ENCODE measurements at regions not wholly inside any gene's neighbourhood (a gene's known extent, or its start where the extent isn't known, plus 50 kb on each side); places are given as distances from the start of the nearest gene placed in this dataset.
"Not testable (repeated sequence)": the region's sequence is repeated elsewhere in the genome, so short reads cannot be mapped to it uniquely, and the experiment has no call there.

DNA sequence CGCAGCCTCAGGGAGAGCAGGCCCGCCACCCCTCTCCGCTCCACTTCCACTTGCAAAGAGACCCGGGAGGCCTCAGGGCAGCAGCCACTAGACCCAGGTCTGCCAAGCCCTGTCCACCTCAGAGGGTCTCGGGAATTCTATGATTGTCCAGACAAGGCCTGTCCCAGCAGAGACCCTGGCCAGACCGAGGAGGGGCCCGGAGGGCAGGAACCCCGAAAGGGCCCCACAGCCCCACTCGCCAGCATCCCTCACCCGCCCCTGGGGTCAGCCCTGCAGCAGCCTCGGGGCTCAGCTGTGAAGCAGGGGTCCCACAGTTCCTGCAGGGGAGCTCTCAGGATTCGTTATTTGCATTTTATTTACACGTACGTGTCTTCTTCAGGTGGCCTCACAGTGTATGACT, 269.5 kb downstream of the EIPR1 start:
- H3K4me3 ChIP-seq (ENCODE audit: low read length): no peak overlapping the region
- no CpG with 5 or more reads among the region's 14 CpGs for WGBS (ENCODE audit: insufficient coverage, insufficient read length)
- no peaks in the 10 kb centered on the region for H3K27me3 ChIP-seq (ENCODE audit: control insufficient read depth, insufficient read depth, low read length)
- no peaks in the 10 kb centered on the region for H3K9me3 ChIP-seq (ENCODE audit: control insufficient read depth, insufficient read depth, low read length)
- no peak for DNase-seq (ENCODE audit: low read depth, low spot score)
- no peaks in the 10 kb centered on the region; the same call in 1 of the 2 replicates for H3K4me1 ChIP-seq (ENCODE audit: control insufficient read depth, insufficient read depth, low read length)
- H3K27ac ChIP-seq (ENCODE audit: low read length): no peak overlapping the region
- no peaks in the 10 kb centered on the region for H3K36me3 ChIP-seq (ENCODE audit: control insufficient read depth, insufficient read depth, low read length)

DNA sequence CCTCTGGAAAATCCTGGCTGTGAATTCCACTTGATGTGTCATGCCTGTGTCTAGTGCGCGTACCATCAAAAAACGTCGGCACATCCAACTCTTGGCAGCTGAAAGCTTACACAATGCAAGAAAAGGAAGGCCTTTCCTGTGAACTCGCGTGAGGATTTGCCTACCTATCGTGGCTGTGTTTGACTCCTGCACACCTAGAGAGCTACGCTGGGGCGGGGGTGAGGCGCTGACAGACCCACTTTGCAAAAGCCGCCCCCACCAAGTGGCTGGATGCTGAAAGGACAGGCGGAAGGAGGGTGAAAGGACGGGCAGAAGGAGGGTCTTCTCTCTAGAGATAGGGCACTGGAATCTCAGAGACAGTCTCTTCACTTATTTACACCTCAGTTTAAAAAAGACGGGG, 270.1 kb downstream of the EIPR1 start:
- DNase-seq (ENCODE audit: low read depth, low spot score): no peak
- H3K4me1 ChIP-seq (ENCODE audit: control insufficient read depth, insufficient read depth, low read length): no peaks in the 10 kb centered on the region; the same call in 1 of the 2 replicates

DNA sequence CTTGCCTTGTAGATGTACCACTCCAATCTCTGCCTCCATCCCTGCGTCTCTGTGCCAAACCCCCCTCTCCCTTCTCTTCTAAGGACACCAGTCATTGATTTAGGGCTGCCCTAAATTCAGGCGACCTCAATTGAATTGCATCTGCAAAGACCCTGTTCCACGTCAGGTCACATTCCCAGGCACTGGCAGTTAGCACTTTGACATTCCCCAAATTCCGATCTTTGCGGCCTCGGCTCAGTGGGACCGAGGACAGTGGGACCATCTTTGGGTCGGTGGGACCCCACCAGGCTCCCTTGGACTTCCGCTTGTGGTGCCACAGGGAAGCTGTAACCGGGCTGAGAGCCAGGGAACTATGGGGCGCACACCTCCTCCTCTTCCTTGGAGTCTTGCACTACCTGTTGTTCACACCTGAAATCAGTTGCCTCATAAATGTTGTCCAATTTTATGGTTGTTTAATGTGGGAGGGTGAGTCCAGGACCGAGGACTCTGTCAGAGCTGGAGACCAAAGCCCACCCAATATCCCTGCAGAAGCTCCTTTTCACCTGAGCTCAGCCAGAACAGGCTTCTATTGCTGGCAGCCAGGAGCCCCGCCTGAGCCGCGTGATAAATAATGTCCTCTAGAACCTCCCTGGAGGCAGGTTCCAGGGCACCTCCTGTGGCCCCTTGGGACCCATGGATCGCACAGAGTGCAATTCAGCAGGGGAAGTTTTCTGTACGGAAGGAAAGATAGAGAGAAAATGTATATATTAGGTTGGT, 271.6 kb downstream of the EIPR1 start:
- no peaks in the 10 kb centered on the region for H3K27me3 ChIP-seq (ENCODE audit: control insufficient read depth, insufficient read depth, low read length)
- H3K9me3 ChIP-seq (ENCODE audit: control insufficient read depth, insufficient read depth, low read length): no peaks in the 10 kb centered on the region
- no CpG with 5 or more reads among the region's 17 CpGs for WGBS (ENCODE audit: insufficient coverage, insufficient read length)
- no peak for DNase-seq (ENCODE audit: low read depth, low spot score)
- H3K4me3 ChIP-seq (ENCODE audit: low read length): no peak overlapping the region
- no peak overlapping the region for H3K27ac ChIP-seq (ENCODE audit: low read length)
- H3K36me3 ChIP-seq (ENCODE audit: control insufficient read depth, insufficient read depth, low read length): no peaks in the 10 kb centered on the region
- peaks cover 2% of the 10 kb centered on the region; the same call in 1 of the 2 replicates for H3K4me1 ChIP-seq (ENCODE audit: control insufficient read depth, insufficient read depth, low read length)

More for the DNA sequence above, 270.1 kb downstream of the EIPR1 start:
- H3K4me3 ChIP-seq (ENCODE audit: low read length): no peak overlapping the region
- H3K9me3 ChIP-seq (ENCODE audit: control insufficient read depth, insufficient read depth, low read length): no peaks in the 10 kb centered on the region
- no peaks in the 10 kb centered on the region for H3K36me3 ChIP-seq (ENCODE audit: control insufficient read depth, insufficient read depth, low read length)
- H3K27me3 ChIP-seq (ENCODE audit: control insufficient read depth, insufficient read depth, low read length): no peaks in the 10 kb centered on the region
- no peak overlapping the region for H3K27ac ChIP-seq (ENCODE audit: low read length)
- WGBS (ENCODE audit: insufficient coverage, insufficient read length): no CpG with 5 or more reads among the region's 14 CpGs

DNA sequence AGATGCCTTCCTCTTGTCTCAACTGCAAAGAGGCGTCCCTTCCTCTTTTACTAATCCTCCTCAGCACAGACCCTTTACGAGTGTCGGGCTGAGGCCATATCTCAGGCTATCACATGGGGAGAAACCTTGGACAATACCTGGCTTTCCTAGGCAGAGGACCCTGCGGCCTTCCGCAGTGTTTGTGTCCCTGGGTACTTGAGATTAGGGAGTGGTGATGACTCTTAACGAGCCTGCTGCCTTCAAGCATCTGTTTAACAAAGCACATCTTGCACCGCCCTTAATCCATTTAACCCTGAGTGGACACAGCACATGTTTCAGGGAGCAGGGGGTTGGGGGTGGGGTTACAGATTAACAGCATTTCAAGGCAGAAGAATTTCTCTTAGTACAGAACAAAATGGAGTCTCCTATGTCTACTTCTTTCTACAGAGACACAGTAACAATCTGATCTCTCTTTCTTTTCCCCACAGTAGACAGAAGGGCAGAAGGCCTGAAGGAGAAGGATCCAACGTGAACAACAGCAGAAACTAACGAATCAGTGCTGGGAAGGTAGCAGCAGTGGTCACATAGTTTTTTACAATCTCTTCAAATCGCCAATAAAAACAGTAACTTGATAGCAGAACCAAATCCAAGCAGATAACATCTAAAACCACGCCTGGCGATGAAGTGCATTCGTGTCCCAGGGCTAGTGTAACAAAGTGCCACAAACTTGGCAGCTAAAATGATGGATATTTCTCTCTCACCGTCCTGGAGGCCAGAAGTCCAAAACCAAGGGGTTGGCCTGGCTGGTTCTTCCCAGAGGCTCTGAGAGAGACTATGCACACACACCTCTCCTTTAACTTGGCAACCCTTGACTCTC, 272.4 kb downstream of the EIPR1 start:
- H3K27me3 ChIP-seq (ENCODE audit: control insufficient read depth, insufficient read depth, low read length); H3K4me1 ChIP-seq (ENCODE audit: control insufficient read depth, insufficient read depth, low read length); H3K36me3 ChIP-seq (ENCODE audit: control insufficient read depth, insufficient read depth, low read length); DNase-seq (ENCODE audit: low read depth, low spot score); H3K9me3 ChIP-seq (ENCODE audit: control insufficient read depth, insufficient read depth, low read length); H3K4me3 ChIP-seq (ENCODE audit: low read length); H3K27ac ChIP-seq (ENCODE audit: low read length): not testable (repeated sequence)
- WGBS (ENCODE audit: insufficient coverage, insufficient read length): no CpG with 5 or more reads among the region's 14 CpGs

GRCh38 chr2:3104261-3104660, 273.4 kb downstream of the EIPR1 start:
- WGBS (ENCODE audit: insufficient coverage, insufficient read length): no CpG with 5 or more reads among the region's 11 CpGs
- Histone ChIP-seq H3K4me3 (ENCODE audit: low read length) (no peak overlapping the region), H3K27ac (ENCODE audit: low read length) (no peak overlapping the region), H3K9me3 (ENCODE audit: control insufficient read depth, insufficient read depth, low read length) (no peaks in the 10 kb centered on the region), H3K4me1 (ENCODE audit: control insufficient read depth, insufficient read depth, low read length) (0 out of 2 replicates have a peak, but pooled peaks cover 2% of the 10 kb centered on the region), H3K27me3 (ENCODE audit: control insufficient read depth, insufficient read depth, low read length) (no peaks in the 10 kb centered on the region), H3K36me3 (ENCODE audit: control insufficient read depth, insufficient read depth, low read length) (no peaks in the 10 kb centered on the region)
- no peak for DNase-seq (ENCODE audit: low read depth, low spot score)

DNA sequence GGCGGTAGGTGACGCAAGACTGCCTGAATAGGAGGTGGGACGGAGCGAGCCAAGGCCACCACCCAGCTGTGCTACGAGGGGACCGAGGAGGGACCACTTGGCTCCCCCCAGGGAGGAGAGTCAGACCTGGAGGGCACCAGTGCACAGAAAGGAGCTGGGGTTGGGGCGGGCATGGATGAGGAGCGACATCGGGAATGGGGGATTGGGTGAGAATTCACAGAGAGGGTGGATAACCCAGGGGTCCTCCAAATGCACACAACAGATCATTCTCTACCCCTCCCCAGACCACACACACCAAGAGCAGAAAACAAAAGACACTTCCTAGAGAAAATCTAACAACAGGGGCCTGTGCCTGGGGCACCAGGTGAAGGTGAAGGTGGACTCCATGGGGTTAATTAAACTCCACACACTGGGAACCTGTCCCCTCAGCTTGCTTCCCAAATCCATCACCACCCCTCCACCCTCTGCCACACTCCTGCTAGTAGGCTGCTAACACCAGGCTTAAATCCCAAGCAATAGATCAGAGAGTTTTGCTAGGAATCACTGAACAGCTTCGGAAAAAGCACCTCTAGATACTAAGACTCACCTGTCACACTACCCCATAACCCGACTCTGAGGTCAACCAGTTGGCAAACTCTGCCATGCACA, 274.6 kb downstream of the EIPR1 start:
- Histone ChIP-seq H3K4me3 (ENCODE audit: low read length) (no peak overlapping the region), H3K36me3 (ENCODE audit: control insufficient read depth, insufficient read depth, low read length) (no peaks in the 10 kb centered on the region), H3K27ac (ENCODE audit: low read length) (no peak overlapping the region), H3K9me3 (ENCODE audit: control insufficient read depth, insufficient read depth, low read length) (no peaks in the 10 kb centered on the region), H3K4me1 (ENCODE audit: control insufficient read depth, insufficient read depth, low read length) (0 out of 2 replicates have a peak, but pooled peaks cover 2% of the 10 kb centered on the region), H3K27me3 (ENCODE audit: control insufficient read depth, insufficient read depth, low read length) (no peaks in the 10 kb centered on the region)
- no peak for DNase-seq (ENCODE audit: low read depth, low spot score)
- WGBS (ENCODE audit: insufficient coverage, insufficient read length): no CpG with 5 or more reads among the region's 11 CpGs

- Histone ChIP-seq H3K36me3 (ENCODE audit: control insufficient read depth, insufficient read depth, low read length) (no peaks in the 10 kb centered on the region), H3K27ac (ENCODE audit: low read length) (no peak overlapping the region), H3K4me1 (ENCODE audit: control insufficient read depth, insufficient read depth, low read length) (0 out of 2 replicates have a peak, but pooled peaks cover 2% of the 10 kb centered on the region), H3K4me3 (ENCODE audit: low read length) (no peak overlapping the region), H3K9me3 (ENCODE audit: control insufficient read depth, insufficient read depth, low read length) (no peaks in the 10 kb centered on the region), H3K27me3 (ENCODE audit: control insufficient read depth, insufficient read depth, low read length) (no peaks in the 10 kb centered on the region)
- DNase-seq (ENCODE audit: low read depth, low spot score): no peak
- no CpG with 5 or more reads among the region's 30 CpGs for WGBS (ENCODE audit: insufficient coverage, insufficient read length)
These were observed 275.3 kb downstream of the EIPR1 start for GRCh38 chr2:3102081-3102921.

GRCh38 chr2:3101016-3101942, 276.3 kb downstream of the EIPR1 start:
- DNase-seq (ENCODE audit: low read depth, low spot score): no peak
- Histone ChIP-seq H3K27ac (ENCODE audit: low read length) (no peak overlapping the region), H3K4me3 (ENCODE audit: low read length) (no peak overlapping the region), H3K4me1 (ENCODE audit: control insufficient read depth, insufficient read depth, low read length) (0 out of 2 replicates have a peak, but pooled peaks cover 2% of the 10 kb centered on the region), H3K9me3 (ENCODE audit: control insufficient read depth, insufficient read depth, low read length) (no peaks in the 10 kb centered on the region), H3K36me3 (ENCODE audit: control insufficient read depth, insufficient read depth, low read length) (no peaks in the 10 kb centered on the region), H3K27me3 (ENCODE audit: control insufficient read depth, insufficient read depth, low read length) (no peaks in the 10 kb centered on the region)
- no CpG with 5 or more reads among the region's 34 CpGs for WGBS (ENCODE audit: insufficient coverage, insufficient read length)

DNA sequence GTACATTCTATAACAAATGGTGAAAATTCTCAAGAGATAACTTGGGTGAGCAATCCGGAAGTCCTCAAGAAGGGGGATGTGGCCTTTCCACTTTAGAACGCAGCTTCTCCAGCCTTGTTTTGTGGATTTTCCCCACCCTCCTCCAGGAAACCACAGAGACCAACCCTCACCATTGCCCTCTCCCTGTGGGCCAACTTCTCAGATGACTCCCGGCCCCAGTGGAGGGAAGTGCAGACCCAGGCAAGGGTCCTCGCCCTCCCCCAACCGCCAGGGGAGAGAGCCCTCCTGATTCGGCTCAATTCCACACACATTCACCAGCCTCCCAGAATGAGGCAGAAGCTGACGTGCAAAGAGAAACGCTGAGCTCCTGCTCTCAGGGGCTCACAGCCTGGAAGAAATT, 277.2 kb downstream of the EIPR1 start:
- Histone ChIP-seq H3K9me3 (ENCODE audit: control insufficient read depth, insufficient read depth, low read length) (no peaks in the 10 kb centered on the region), H3K27ac (ENCODE audit: low read length) (no peak overlapping the region), H3K4me1 (ENCODE audit: control insufficient read depth, insufficient read depth, low read length) (0 out of 2 replicates have a peak, but pooled peaks cover 2% of the 10 kb centered on the region), H3K27me3 (ENCODE audit: control insufficient read depth, insufficient read depth, low read length) (no peaks in the 10 kb centered on the region), H3K4me3 (ENCODE audit: low read length) (no peak overlapping the region), H3K36me3 (ENCODE audit: control insufficient read depth, insufficient read depth, low read length) (no peaks in the 10 kb centered on the region)
- no peak for DNase-seq (ENCODE audit: low read depth, low spot score)
- no CpG with 5 or more reads among the region's 8 CpGs for WGBS (ENCODE audit: insufficient coverage, insufficient read length)

Measured in iPS DF 6.9 (cell line).